ENCODE measurements at regions not wholly inside any gene's neighbourhood (a gene's known extent, or its start where the extent isn't known, plus 50 kb on each side); places are given as distances from the start of the nearest gene placed in this dataset.

DNA sequence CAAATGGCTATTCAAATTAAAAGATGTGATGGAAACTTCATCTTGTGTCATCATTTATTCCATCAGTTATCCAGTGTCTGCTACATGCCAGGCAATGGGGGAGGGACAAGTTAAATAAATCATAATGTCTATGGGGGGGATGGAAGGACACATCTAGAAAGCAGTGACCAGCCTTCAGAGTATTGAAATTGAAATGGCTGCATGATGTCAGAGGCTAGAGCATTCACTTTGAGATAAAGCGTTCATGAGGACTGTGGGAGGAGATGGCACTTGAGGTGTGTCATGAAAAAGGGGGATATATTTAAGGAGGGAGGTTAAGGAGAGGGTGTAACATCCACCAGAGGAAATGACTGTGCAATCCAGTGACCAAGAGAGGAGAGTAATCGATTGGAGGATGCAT lies 50.6 kb downstream of the SLIT2 start:
- no peaks in the 10 kb centered on the region for H3K4me1 Mint-ChIP-seq
- no peaks in the 10 kb centered on the region for H3K36me3 Mint-ChIP-seq
- H3K9me3 Mint-ChIP-seq, result no peaks in the 10 kb centered on the region
- CTCF ChIA-PET, result no interaction called here
- DNase-seq, result no peak
- H3K27me3 Mint-ChIP-seq, result no peaks in the 10 kb centered on the region
- H3K4me3 Mint-ChIP-seq, result no peak overlapping the region
- no peak overlapping the region for H3K27ac Mint-ChIP-seq

- no peaks in the 10 kb centered on the region for H3K36me3 Mint-ChIP-seq
- CTCF ChIA-PET, result no interaction called here
These were observed 54.3 kb downstream of the SLIT2 start for GRCh38 chr4:20305976-20306375.

DNA sequence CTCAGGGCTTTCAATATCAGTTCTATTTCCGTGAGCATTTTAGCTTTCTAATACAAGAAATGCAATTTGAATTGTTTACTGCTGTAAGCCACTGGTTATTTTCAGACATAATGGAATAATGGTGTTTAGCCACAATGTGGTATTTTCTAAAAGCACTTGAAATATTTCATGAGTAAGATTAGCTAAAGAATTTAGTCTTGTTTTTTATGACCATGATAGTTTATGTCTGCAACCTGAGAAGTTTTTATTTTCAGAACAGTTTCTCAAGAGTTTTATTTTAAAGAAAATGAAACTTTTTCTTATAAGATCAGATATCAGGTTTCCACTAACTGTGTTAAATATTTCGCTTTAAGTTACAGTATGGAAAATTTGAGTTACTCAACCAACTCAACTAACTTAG lies 60.2 kb downstream of the SLIT2 start:
- H3K36me3 Mint-ChIP-seq, result no peaks in the 10 kb centered on the region
- no peak overlapping the region for H3K4me3 Mint-ChIP-seq
- CTCF ChIA-PET, result no interaction called here
- no peak for DNase-seq
- H3K27ac Mint-ChIP-seq, result no peak overlapping the region
- no peaks in the 10 kb centered on the region for H3K4me1 Mint-ChIP-seq
- no peaks in the 10 kb centered on the region for H3K27me3 Mint-ChIP-seq
- no peaks in the 10 kb centered on the region for H3K9me3 Mint-ChIP-seq

More at GRCh38 chr4:20305976-20306375, 54.3 kb downstream of the SLIT2 start:
- Mint-ChIP-seq H3K9me3 (no peaks in the 10 kb centered on the region), H3K27ac (no peak overlapping the region), H3K4me3 (no peak overlapping the region), H3K27me3 (no peaks in the 10 kb centered on the region), H3K4me1 (no peaks in the 10 kb centered on the region)
- no peak for DNase-seq

DNA sequence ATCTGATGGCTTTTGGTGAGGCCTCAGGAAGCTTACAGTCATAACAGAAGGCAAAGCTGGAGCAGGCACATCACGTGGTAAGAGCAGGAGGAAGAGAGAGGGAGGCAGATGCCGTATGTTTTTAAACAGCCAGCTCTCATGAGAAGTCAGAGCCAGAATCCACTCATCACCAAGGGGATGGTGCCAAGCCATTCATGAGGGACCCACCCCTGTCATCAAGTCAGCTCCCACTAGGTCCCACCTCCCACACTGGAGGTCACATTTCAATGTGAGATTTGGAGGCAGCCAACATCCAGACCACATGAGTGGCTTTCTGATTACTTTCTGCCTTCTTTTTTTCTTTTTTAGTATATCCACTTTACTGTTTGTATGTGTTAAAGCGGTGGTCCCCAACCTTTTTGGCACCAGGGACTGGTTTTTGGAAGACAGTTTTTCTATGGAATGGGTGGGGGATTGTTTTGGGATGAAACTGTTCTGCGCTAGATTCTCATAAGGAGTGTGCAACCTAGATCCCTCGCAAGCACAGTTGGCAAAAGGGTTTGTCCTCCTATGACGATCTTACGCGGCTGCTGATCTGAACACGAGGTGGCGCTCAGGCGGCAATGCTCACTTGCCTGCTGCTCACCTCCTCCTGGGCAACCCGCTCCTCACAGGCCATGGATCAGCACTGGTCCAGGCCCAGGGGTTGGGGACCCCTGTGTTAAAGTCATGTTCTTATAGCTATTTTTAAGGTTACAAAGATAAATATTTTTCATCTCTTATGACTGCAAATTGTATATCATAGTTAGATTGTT lies 61.7 kb downstream of the SLIT2 start:
- H3K27ac Mint-ChIP-seq, result no peak overlapping the region
- H3K4me3 Mint-ChIP-seq, result no peak overlapping the region
- peak; percentile 20 for DNase-seq
- H3K9me3 Mint-ChIP-seq, result no peaks in the 10 kb centered on the region
- H3K4me1 Mint-ChIP-seq, result no peaks in the 10 kb centered on the region
- CTCF ChIA-PET, result no interaction called here
- no peaks in the 10 kb centered on the region for H3K27me3 Mint-ChIP-seq
- H3K36me3 Mint-ChIP-seq, result no peaks in the 10 kb centered on the region

- no peaks in the 10 kb centered on the region for H3K4me1 Mint-ChIP-seq
- H3K9me3 Mint-ChIP-seq, result no peaks in the 10 kb centered on the region
- H3K27me3 Mint-ChIP-seq, result no peaks in the 10 kb centered on the region
- CTCF ChIA-PET, result no interaction called here
- no peak overlapping the region for H3K27ac Mint-ChIP-seq
- H3K36me3 Mint-ChIP-seq, result no peaks in the 10 kb centered on the region
- no peak for DNase-seq
- H3K4me3 Mint-ChIP-seq, result no peak overlapping the region
These were observed 65.8 kb downstream of the SLIT2 start for GRCh38 chr4:20317424-20317985.

DNA sequence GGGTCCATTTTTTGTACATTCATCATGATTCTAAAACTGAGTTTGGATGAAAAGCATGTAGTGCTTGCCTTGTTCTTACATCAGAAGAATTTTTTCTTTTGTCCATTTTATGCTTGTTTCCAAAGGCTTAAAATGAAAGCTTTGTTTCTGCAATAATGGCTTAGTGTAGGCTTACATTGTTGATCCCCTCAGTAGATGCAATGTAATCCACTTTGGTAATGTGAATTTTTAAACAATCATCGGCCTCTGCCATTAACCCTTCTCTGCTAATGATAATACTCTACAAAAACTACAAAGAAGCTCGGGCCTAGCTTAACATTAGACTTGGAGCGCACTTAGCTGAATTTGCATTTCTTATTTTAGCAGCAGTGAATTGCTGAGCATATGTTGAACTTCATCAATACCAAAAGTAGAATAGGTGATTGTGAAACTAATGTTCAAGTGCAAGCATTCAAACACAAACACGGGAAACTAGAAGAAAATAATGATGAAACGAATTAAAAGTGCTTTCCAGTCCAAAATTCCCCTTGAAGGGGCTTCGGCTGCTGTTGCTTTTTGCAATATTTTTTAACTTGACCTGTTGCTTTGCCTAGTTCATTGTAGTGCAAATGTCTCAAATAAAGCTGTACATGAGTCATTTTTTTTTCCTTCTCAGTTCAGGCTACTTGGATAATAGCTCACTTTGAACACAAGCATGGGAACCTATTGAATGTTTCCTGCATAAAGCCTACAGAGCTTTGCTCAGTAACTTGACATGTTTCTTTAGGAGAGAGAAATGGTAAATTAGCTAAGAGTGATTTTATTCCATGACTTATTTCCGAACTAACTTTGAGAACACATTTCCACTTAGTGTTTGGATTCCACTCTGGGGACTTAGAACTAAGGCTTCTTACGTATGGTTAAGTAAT lies 66.5 kb downstream of the SLIT2 start:
- H3K27me3 Mint-ChIP-seq, result no peaks in the 10 kb centered on the region
- no peak overlapping the region for H3K27ac Mint-ChIP-seq

DNA sequence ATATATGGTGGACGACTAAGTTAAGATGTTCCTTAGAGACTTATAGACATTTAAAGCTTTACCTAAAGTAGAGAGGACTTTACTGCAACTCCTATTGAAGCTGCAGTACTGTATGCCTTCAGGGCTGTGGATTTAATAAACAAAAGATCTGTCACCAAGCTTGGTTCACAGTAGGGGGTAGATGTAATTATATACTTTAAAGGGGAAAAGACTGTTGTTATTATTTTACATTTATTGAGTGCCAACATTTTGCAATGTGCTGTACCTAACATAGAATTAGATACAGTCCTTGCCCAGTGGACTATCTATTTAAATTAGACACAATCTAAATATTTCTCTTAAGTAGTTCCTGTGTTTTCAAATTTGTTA lies 67.2 kb downstream of the SLIT2 start:
- Mint-ChIP-seq H3K27ac (no peak overlapping the region), H3K4me3 (no peak overlapping the region), H3K4me1 (no peaks in the 10 kb centered on the region), H3K9me3 (no peaks in the 10 kb centered on the region), H3K36me3 (no peaks in the 10 kb centered on the region), H3K27me3 (no peaks in the 10 kb centered on the region)
- CTCF ChIA-PET, result no interaction called here
- no peak for DNase-seq

More for the DNA sequence above, 66.5 kb downstream of the SLIT2 start:
- no peak overlapping the region for H3K4me3 Mint-ChIP-seq
- H3K36me3 Mint-ChIP-seq, result no peaks in the 10 kb centered on the region
- H3K4me1 Mint-ChIP-seq, result no peaks in the 10 kb centered on the region
- no peak for DNase-seq
- H3K9me3 Mint-ChIP-seq, result no peaks in the 10 kb centered on the region
- CTCF ChIA-PET, result no interaction called here

- Mint-ChIP-seq H3K9me3 (no peaks in the 10 kb centered on the region), H3K4me1 (no peaks in the 10 kb centered on the region), H3K27ac (no peak overlapping the region), H3K36me3 (no peaks in the 10 kb centered on the region), H3K27me3 (no peaks in the 10 kb centered on the region), H3K4me3 (no peak overlapping the region)
- CTCF ChIA-PET, result no interaction called here
- DNase-seq, result no peak
These were observed 68.3 kb downstream of the SLIT2 start for GRCh38 chr4:20319825-20320612.

DNA sequence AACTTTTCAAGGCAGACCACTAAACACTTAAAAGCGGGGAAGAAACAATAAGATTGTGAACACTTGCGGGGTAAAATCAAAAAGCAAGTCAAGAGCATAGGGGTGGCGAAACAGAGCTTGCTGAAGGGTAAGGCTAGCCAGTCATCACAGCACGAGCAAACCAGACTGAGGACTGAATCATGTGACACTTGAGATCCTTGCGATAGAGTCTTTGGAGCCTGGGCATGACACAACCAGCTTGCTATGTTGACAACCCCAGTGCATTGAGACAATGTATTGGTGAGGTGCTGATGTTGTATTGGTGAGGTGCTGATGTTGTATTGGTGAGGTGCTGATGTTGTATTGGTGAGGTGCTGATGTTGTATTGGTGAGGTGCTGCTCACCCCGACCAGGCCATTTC lies 72.3 kb downstream of the SLIT2 start:
- Mint-ChIP-seq H3K4me1 (no peaks in the 10 kb centered on the region), H3K27me3 (no peaks in the 10 kb centered on the region), H3K4me3 (no peak overlapping the region), H3K36me3 (no peaks in the 10 kb centered on the region), H3K9me3 (no peaks in the 10 kb centered on the region), H3K27ac (no peak overlapping the region)
- CTCF ChIA-PET, result interaction anchor here (0.6 kb wide), 1 partner anchor 1340 kb away, joined by 3 read pairs; no protein-coding TSS in a partner anchor
- no peak for DNase-seq

GRCh38 chr4:20326460-20326859 lies 74.8 kb downstream of the SLIT2 start:
- H3K4me1 Mint-ChIP-seq, result no peaks in the 10 kb centered on the region
- CTCF ChIA-PET, result no interaction called here
- H3K4me3 Mint-ChIP-seq, result no peak overlapping the region
- no peaks in the 10 kb centered on the region for H3K9me3 Mint-ChIP-seq
- H3K27me3 Mint-ChIP-seq, result no peaks in the 10 kb centered on the region
- no peaks in the 10 kb centered on the region for H3K36me3 Mint-ChIP-seq
- no peak for DNase-seq
- H3K27ac Mint-ChIP-seq, result no peak overlapping the region

DNA sequence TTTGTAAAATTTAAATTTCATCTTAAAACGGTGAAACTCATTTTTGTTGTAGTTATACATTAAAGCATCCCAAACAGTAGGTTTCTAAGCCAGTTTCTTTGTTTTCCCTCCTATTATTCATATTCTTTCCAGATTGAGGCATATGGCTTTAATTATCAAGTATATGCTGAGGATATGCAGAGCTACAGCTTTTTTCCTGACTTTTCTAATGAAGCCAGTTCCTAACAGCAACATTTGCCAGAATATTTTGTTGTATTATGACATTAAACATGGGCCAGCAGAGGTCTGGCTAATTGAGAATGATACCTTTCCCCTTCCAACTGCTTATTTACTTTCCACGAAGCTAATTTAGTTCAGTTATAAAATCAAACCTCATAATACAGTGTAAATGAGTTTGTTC lies 75.3 kb downstream of the SLIT2 start:
- Mint-ChIP-seq H3K27me3 (no peaks in the 10 kb centered on the region), H3K4me1 (no peaks in the 10 kb centered on the region), H3K36me3 (no peaks in the 10 kb centered on the region), H3K27ac (no peak overlapping the region), H3K9me3 (no peaks in the 10 kb centered on the region), H3K4me3 (no peak overlapping the region)
- no peak for DNase-seq
- CTCF ChIA-PET, result no interaction called here

DNA sequence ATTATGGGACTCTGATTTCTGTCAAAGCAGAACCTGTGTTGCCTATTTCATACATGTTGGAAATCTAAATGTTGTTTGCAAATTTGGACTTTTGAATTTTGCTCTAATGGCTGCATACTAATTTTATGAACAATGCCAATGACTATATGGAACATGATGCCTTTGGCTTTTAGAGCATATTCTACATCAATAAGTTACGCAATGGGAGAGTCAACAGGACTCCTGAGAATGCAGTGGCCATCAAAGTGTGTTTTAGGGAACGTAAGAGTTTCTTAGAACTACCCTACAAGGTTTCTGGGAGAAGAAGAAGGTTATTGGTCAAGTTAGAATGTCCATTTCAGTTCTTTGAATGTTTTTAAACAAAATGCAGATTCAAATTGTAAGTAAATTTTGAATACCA lies 76.1 kb downstream of the SLIT2 start:
- no peak for DNase-seq
- CTCF ChIA-PET, result no interaction called here
- Mint-ChIP-seq H3K27ac (no peak overlapping the region), H3K36me3 (no peaks in the 10 kb centered on the region), H3K4me1 (no peaks in the 10 kb centered on the region), H3K4me3 (no peak overlapping the region), H3K9me3 (no peaks in the 10 kb centered on the region), H3K27me3 (no peaks in the 10 kb centered on the region)

GRCh38 chr4:20331642-20332041 lies 79.9 kb downstream of the SLIT2 start:
- no peaks in the 10 kb centered on the region for H3K27me3 Mint-ChIP-seq
- H3K27ac Mint-ChIP-seq, result no peak overlapping the region
- DNase-seq, result no peak
- H3K9me3 Mint-ChIP-seq, result no peaks in the 10 kb centered on the region
- no peak overlapping the region for H3K4me3 Mint-ChIP-seq
- CTCF ChIA-PET, result no interaction called here
- H3K4me1 Mint-ChIP-seq, result no peaks in the 10 kb centered on the region
- no peaks in the 10 kb centered on the region for H3K36me3 Mint-ChIP-seq

DNA sequence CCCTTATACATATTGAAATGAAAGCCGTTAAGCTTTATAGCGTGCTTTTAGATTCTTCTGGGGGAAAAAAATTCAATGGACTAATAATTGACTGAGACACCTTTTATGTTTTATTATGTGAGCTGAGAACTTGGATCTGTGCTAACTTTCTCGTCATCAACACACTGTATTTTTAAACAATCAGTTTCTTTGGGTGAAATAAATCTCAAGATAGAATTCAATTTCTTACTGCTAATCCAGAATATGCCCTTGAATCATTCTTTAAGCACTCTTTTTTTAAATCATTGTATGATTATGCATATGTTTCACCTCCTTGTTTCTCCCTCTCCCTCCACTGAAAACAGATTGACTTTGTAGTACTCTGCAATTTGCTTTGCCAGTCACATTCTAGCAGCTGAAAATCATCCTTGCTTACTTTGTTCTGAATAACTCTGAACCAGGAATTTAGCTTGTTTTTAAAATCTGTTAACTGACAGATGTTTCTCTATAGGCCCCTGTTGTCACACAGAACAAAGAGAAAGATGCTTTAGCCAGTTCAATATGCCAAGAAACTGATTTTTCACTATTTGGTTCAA lies 81.5 kb downstream of the SLIT2 start:
- Mint-ChIP-seq H3K27me3 (no peaks in the 10 kb centered on the region), H3K4me1 (no peaks in the 10 kb centered on the region), H3K9me3 (no peaks in the 10 kb centered on the region), H3K4me3 (no peak overlapping the region), H3K27ac (no peak overlapping the region), H3K36me3 (no peaks in the 10 kb centered on the region)
- CTCF ChIA-PET, result no interaction called here
- DNase-seq, result no peak
